CD4-positive, alpha-beta T cell (primary cell): ENCODE measurements at regions not wholly inside any gene's neighbourhood (a gene's known extent, or its start where the extent isn't known, plus 50 kb on each side); places are given as distances from the start of the nearest gene placed in this dataset.

Experiments
- ATAC-seq: fragments of 200-7000 bp; cut with Tn5 transposase; one replicate; pipeline ENCODE4 v1.10.0; 2022; ENCODE audit warnings: mild to moderate bottlenecking; ENCODE audit not compliant: poor library complexity
- CTCF ChIA-PET: fragments of 350-600 bp; sonication (Branson Sonifier 250); formaldehyde crosslinking; loops from one replicate; lab custom pipeline; 2021; ENCODE audit warnings: antibody characterized with exemption, inconsistent platforms; lab: Charles Lee
- POLR2A ChIA-PET: fragments of 350-600 bp; sonication (Branson Sonifier 250); formaldehyde crosslinking; loops from one replicate; lab custom pipeline; 2021; ENCODE audit warnings: antibody characterized with exemption, inconsistent platforms; lab: Charles Lee
- DNase-seq, 14 experiments: peaks; one replicate each; pipeline ENCODE4 v3.0.0-alpha.2; 2013 to 2020; ENCODE audit warnings: mixed read lengths in 2 of 14
- H3K27ac ChIP-seq, 2 donors: one replicate each; pipeline versions ENCODE4 v1.5.1 to v1.7.0; 2013; ENCODE audit warnings: low read length in 2 of 2, low read depth in 1 of 2, mild to moderate bottlenecking in 1 of 2
- H3K27me3 ChIP-seq, 2 experiments: 1 replicate in 1 of 2; 2 replicates in 1 of 2; pipeline versions ENCODE4 v1.6.1 to v1.7.0; 2013; ENCODE audit warnings: low read length in 2 of 2, control low read depth in 1 of 2, mild to moderate bottlenecking in 1 of 2, moderate library complexity in 1 of 2; ENCODE audit not compliant: insufficient read depth in 2 of 2, control insufficient read depth in 1 of 2
- H3K36me3 ChIP-seq: one replicate; pipeline ENCODE4 v1.6.1; 2013; ENCODE audit warnings: low read length, control low read depth; ENCODE audit not compliant: insufficient read depth
- H3K4me1 ChIP-seq: one replicate; pipeline ENCODE4 v1.6.1; 2013; ENCODE audit warnings: low read length, control low read depth; ENCODE audit not compliant: insufficient read depth
- H3K4me3 ChIP-seq: one replicate; pipeline ENCODE4 v1.5.1; 2013; ENCODE audit warnings: mild to moderate bottlenecking, low read length, moderate library complexity
- H3K9me3 ChIP-seq, 2 experiments: 1 replicate in 1 of 2; 2 replicates in 1 of 2; pipeline versions ENCODE4 v1.6.1 to v1.7.0; 2013; ENCODE audit warnings: low read length in 2 of 2, mild to moderate bottlenecking in 2 of 2, control low read depth in 1 of 2, moderate library complexity in 1 of 2; ENCODE audit not compliant: control insufficient read depth in 1 of 2, insufficient read depth in 1 of 2
- H3K27ac Mint-ChIP-seq: one replicate; pipeline ENCODE4 v1.8.0; 2020; ENCODE audit warnings: mixed read lengths
- H3K27me3 Mint-ChIP-seq: one replicate; pipeline ENCODE4 v1.8.0; 2021; ENCODE audit warnings: mixed read lengths
- H3K36me3 Mint-ChIP-seq: one replicate; pipeline ENCODE4 v1.8.0; 2021; ENCODE audit warnings: low read depth, mixed read lengths
- H3K4me1 Mint-ChIP-seq: one replicate; pipeline ENCODE4 v1.8.0; 2021; ENCODE audit warnings: low read depth, mixed read lengths
- H3K4me3 Mint-ChIP-seq: one replicate; pipeline ENCODE4 v1.8.0; 2020; ENCODE audit warnings: mild to moderate bottlenecking, mixed read lengths
- H3K9me3 Mint-ChIP-seq: one replicate; pipeline ENCODE4 v1.8.0; 2020; ENCODE audit warnings: mixed read lengths
- intact Hi-C, 2 experiments: fragments of 100-400 bp; cut with DNase I in 1 of 2; cut with micrococcal nuclease in 1 of 2; formaldehyde crosslinking; loops; one replicate each; pipeline versions ENCODE4 v1.15.1 to v1.9.0; 2023 to 2025; cut with DNase I, micrococcal nuclease
- TF ChIP-seq, protein P1 (sequence below): fragments of 200-600 bp; IDR thresholded peaks from one replicate; pipeline ENCODE4 v1.8.0; 2022; ENCODE audit warnings: antibody characterized with exemption, mild to moderate bottlenecking

DNA sequence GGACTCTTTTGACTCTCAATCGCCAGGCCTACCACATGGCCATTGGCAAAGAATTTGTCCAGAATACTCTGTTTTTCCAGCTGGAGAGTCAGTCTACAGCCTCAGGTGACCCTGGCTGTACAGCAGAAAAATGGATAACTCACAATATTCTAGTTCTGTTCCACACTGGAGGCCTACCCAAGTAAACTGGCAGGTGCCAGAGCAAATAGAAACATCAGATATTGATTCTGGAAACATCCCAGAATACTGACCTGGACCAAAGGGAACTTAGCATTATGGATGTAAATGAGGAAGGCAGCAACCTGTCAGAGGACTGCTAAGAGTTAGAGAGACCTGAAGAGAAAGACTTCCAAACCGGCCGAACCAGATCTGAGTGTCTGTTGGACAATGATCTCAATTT is 147.9 kb upstream of the SMAD1 start:
- no peak overlapping the region for H3K4me3 Mint-ChIP-seq
- Histone ChIP-seq H3K4me3 (no peak overlapping the region), H3K36me3 (no peaks in the 10 kb centered on the region), H3K9me3 (no peaks in the 10 kb centered on the region), H3K27me3 (peaks cover 2 to 3% of the 10 kb centered on the region in 2 experiments), H3K4me1 (no peaks in the 10 kb centered on the region), H3K27ac (no peak overlapping the region)
- H3K27me3 Mint-ChIP-seq = peaks cover 7% of the 10 kb centered on the region
- TF ChIP-seq, protein P1, sequence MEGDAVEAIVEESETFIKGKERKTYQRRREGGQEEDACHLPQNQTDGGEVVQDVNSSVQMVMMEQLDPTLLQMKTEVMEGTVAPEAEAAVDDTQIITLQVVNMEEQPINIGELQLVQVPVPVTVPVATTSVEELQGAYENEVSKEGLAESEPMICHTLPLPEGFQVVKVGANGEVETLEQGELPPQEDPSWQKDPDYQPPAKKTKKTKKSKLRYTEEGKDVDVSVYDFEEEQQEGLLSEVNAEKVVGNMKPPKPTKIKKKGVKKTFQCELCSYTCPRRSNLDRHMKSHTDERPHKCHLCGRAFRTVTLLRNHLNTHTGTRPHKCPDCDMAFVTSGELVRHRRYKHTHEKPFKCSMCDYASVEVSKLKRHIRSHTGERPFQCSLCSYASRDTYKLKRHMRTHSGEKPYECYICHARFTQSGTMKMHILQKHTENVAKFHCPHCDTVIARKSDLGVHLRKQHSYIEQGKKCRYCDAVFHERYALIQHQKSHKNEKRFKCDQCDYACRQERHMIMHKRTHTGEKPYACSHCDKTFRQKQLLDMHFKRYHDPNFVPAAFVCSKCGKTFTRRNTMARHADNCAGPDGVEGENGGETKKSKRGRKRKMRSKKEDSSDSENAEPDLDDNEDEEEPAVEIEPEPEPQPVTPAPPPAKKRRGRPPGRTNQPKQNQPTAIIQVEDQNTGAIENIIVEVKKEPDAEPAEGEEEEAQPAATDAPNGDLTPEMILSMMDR = no peak
- H3K4me1 Mint-ChIP-seq = no peaks in the 10 kb centered on the region
- H3K27ac Mint-ChIP-seq = no peak overlapping the region
- ATAC-seq = no peak
- no peaks in the 10 kb centered on the region for H3K9me3 Mint-ChIP-seq
- no peak for DNase-seq
- no peaks in the 10 kb centered on the region for H3K36me3 Mint-ChIP-seq
- intact Hi-C loops = no loop called here
- ChIA-PET POLR2A (no interaction called here), CTCF (no interaction called here)

DNA sequence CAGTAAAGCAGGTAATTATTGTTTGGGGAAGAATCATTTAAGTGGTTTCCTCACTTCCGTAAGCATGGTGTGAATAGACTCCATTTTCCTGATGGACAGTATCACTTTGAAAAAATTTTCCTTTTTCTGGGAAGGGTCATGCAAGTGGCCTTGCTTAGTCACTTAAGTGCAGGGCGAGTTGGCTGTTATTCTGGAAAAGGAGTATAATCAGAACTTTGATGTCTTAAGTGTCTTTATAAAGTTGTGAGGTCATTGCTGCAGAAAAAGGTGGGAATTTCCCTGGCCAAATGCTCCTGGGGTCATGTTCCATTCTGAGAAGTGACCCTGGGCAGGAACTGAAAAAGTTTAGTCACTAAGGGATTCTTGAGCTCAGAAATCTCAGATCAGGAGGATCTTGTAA is 146.1 kb upstream of the OTUD4 start:
- intact Hi-C loops = no loop called here
- CTCF ChIA-PET = no interaction called here
- H3K4me1 ChIP-seq = no peaks in the 10 kb centered on the region
- ATAC-seq (no peak), DNase-seq (no peak)
- peaks cover 1 to 2% of the 10 kb centered on the region in 2 experiments for H3K27me3 ChIP-seq
- Mint-ChIP-seq H3K4me3 (no peak overlapping the region), H3K9me3 (no peaks in the 10 kb centered on the region), H3K27ac (no peak overlapping the region), H3K27me3 (peaks cover 21% of the 10 kb centered on the region), H3K4me1 (no peaks in the 10 kb centered on the region), H3K36me3 (no peaks in the 10 kb centered on the region)
- no peak overlapping the region for H3K4me3 ChIP-seq
- no peaks in the 10 kb centered on the region for H3K36me3 ChIP-seq
- no peak overlapping the region for H3K27ac ChIP-seq
- POLR2A ChIA-PET = no interaction called here
- peaks cover 0 to 4% of the 10 kb centered on the region in 2 experiments for H3K9me3 ChIP-seq
- TF ChIP-seq, protein P1 = no peak

DNA sequence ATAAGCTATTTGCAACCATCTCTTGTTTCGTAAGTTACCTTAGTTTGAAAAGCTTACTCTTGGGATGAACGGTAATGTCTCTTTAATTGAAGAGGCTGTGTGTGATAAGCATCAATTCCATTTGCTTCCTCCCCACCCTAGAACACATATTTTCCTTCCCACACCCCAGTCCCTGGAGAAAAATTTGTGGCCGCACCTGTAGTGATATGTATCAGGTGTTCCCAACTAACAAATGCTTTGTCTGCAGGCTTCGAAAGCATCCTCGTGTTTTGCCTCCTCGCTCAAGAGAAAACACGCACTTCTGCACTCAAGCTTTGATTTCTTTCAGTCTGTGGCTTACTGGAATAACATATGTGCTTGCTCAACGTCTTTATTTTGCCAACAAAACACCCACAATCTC is 143.8 kb upstream of the OTUD4 start:
- Histone ChIP-seq H3K4me3 (no peak overlapping the region), H3K27ac (no peak overlapping the region), H3K4me1 (no peaks in the 10 kb centered on the region), H3K9me3 (peaks cover 0 to 4% of the 10 kb centered on the region in 2 experiments), H3K36me3 (no peaks in the 10 kb centered on the region), H3K27me3 (no peaks in the 10 kb centered on the region)
- DNase-seq = no peak
- ATAC-seq = no peak
- Mint-ChIP-seq H3K27me3 (peaks cover 28% of the 10 kb centered on the region), H3K9me3 (no peaks in the 10 kb centered on the region), H3K4me3 (no peak overlapping the region), H3K27ac (no peak overlapping the region), H3K4me1 (no peaks in the 10 kb centered on the region), H3K36me3 (no peaks in the 10 kb centered on the region)
- CTCF ChIA-PET = no interaction called here
- POLR2A ChIA-PET = no interaction called here
- intact Hi-C loops = no loop called here
- TF ChIP-seq, protein P1 = no peak
